AG04450 (cell line): ENCODE measurements at regions not wholly inside any gene's neighbourhood (a gene's known extent, or its start where the extent isn't known, plus 50 kb on each side); places are given as distances from the start of the nearest gene placed in this dataset.

Experiments
- CTCF ChIA-PET: fragments of 300-600, 350-600 bp; formaldehyde crosslinking; extraction: SDS; loops from one replicate; lab custom pipeline; 2022; ENCODE audit warnings: antibody characterized with exemption, inconsistent platforms; lab: Charles Lee
- POLR2A ChIA-PET: fragments of 350-600 bp; formaldehyde crosslinking; extraction: SDS; loops from one replicate; lab custom pipeline; 2021; ENCODE audit warnings: antibody characterized with exemption, inconsistent platforms; lab: Yijun Ruan, JAX
- DNase-seq: peaks from one replicate; pipeline ENCODE4 v3.0.0-alpha.2; 2011; ENCODE audit warnings: low read depth, low spot score
- H3K27ac ChIP-seq: one replicate; pipeline ENCODE4 v1.5.1; 2012; ENCODE audit warnings: low read depth, low read length, control low read depth
- H3K27me3 ChIP-seq: one replicate; pipeline ENCODE4 v1.6.0; 2012; ENCODE audit warnings: low read length; ENCODE audit not compliant: control insufficient read depth, insufficient read depth
- H3K4me3 ChIP-seq: 2 replicates; pipeline ENCODE4 v1.5.1; 2011; ENCODE audit warnings: mild to moderate bottlenecking, low read depth, low read length, control low read depth
- H3K9me3 ChIP-seq: 2 replicates; pipeline ENCODE4 v1.5.1; 2012; ENCODE audit warnings: low read length; ENCODE audit not compliant: control insufficient read depth, insufficient read depth
- TF ChIP-seq, protein P1 (sequence below): IDR thresholded peaks from 2 replicates; pipeline ENCODE4 v1.5.1; 2011; ENCODE audit warnings: low read depth, low read length, control low read depth, inconsistent platforms

DNA sequence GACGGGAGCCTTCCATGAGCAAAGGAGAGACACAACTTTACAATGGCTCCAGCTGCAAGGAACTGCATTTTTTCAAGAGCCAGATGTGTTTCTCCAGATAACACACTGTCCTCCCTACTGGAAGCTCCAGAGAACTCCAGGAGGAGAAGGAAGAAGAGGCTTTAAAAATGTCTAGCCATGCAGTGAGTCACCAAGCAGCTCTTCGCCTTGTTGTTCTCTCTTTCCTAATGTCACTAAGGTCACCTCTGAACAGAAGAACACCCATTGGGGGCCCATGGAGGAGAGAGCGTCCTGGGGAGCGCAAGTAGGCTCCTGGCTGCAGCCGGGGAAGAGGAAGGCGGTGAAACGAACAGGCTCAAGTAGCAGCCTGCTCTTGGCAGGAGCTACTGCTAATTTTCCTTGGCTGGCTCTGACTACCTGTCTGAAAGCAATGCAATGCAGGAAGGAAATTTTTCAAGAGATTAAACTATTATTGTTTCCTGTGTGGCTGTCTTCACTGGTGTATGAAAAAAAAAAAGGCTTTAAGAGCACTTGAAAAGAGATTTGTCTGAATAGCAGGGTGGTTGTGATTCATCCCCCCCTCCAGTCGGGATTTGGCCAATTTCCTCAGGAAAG is 321.9 kb downstream of the SETD4 start:
- ChIA-PET POLR2A (interaction anchor here (0.6 kb wide), 1 partner anchor 15 kb away, joined by 8 read pairs; no protein-coding TSS in a partner anchor), CTCF (no interaction called here)
- Histone ChIP-seq H3K4me3 (no peak overlapping the region), H3K9me3 (no peaks in the 10 kb centered on the region; the same call in none of the 2 replicates), H3K27me3 (no peaks in the 10 kb centered on the region), H3K27ac (no peak overlapping the region)
- DNase-seq: no peak
- TF ChIP-seq, protein P1, sequence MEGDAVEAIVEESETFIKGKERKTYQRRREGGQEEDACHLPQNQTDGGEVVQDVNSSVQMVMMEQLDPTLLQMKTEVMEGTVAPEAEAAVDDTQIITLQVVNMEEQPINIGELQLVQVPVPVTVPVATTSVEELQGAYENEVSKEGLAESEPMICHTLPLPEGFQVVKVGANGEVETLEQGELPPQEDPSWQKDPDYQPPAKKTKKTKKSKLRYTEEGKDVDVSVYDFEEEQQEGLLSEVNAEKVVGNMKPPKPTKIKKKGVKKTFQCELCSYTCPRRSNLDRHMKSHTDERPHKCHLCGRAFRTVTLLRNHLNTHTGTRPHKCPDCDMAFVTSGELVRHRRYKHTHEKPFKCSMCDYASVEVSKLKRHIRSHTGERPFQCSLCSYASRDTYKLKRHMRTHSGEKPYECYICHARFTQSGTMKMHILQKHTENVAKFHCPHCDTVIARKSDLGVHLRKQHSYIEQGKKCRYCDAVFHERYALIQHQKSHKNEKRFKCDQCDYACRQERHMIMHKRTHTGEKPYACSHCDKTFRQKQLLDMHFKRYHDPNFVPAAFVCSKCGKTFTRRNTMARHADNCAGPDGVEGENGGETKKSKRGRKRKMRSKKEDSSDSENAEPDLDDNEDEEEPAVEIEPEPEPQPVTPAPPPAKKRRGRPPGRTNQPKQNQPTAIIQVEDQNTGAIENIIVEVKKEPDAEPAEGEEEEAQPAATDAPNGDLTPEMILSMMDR: no peak

DNA sequence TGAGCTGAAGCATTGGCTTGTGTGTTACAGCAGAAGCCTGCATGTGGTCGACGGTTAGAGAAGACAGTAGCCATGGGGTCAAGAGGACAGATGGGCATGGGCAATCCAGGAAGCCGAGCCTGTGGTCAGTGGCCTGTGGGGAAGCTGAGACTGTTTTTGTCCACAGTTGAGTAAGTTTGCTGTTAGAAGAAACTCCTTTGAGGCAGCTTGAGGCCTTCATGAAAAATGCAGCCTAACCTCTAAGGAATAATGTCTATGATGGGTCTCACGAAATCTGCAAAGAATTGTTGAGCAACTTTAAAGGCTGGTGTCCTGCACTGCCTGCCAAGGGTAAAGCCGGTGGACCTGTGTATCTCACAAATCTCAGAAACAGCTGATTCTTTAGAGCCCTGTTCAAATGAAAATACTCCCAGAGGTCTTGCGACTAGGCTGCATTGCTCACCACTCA is 322.4 kb downstream of the SETD4 start:
- CTCF ChIA-PET: no interaction called here
- POLR2A ChIA-PET: no interaction called here
- Histone ChIP-seq H3K9me3 (no peaks in the 10 kb centered on the region; the same call in none of the 2 replicates), H3K27me3 (no peaks in the 10 kb centered on the region), H3K4me3 (no peak overlapping the region), H3K27ac (no peak overlapping the region)
- DNase-seq: no peak
- TF ChIP-seq, protein P1: no peak

DNA sequence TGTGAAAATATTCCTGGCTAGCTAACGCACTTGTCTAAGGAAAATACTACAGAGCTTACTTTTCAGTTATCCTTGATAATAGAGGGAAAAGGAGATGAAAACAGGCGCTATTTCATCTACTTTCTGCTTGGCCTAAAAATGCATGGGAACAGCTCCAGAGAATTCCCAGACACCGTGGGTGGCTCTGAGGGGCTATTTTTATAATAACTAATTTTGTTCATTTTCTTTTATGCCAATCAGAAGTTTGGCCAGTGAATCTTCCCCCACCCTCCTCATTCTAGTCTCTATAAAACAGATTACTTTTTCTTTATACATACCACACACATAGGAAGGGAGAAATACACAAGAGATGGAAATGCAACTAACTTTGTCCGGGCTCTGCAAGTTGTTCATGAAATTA is 322.9 kb downstream of the SETD4 start:
- ChIA-PET POLR2A (no interaction called here), CTCF (no interaction called here)
- no peak overlapping the region for H3K27ac ChIP-seq
- H3K9me3 ChIP-seq: no peaks in the 10 kb centered on the region; the same call in none of the 2 replicates
- TF ChIP-seq, protein P1: no peak
- H3K27me3 ChIP-seq: peaks cover 3% of the 10 kb centered on the region
- H3K4me3 ChIP-seq: no peak overlapping the region
- no peak for DNase-seq

DNA sequence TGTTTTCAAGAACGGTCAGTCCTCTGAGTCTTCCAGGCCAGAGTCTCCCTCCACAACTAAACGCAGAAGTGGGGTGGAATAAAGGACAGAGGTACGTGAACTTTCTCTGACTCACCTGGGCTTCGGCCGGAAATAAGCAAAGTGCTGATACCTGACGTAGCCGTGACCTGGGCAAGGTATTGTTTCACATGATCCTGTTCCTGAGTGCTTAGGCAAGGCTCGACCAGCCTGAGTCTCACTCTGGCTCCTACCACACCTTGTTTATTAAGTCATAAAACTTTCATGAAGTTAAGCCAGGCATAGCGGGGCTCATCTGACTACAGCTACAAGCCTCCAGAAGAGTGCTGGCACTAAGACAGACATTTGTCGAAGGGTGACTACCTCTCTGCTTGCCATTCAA is 327.5 kb downstream of the SETD4 start:
- Histone ChIP-seq H3K4me3 (no peak overlapping the region), H3K27ac (no peak overlapping the region), H3K27me3 (peaks cover 6% of the 10 kb centered on the region), H3K9me3 (no peaks in the 10 kb centered on the region; the same call in 1 of the 2 replicates)
- ChIA-PET POLR2A (no interaction called here), CTCF (no interaction called here)
- DNase-seq: no peak
- TF ChIP-seq, protein P1: no peak

DNA sequence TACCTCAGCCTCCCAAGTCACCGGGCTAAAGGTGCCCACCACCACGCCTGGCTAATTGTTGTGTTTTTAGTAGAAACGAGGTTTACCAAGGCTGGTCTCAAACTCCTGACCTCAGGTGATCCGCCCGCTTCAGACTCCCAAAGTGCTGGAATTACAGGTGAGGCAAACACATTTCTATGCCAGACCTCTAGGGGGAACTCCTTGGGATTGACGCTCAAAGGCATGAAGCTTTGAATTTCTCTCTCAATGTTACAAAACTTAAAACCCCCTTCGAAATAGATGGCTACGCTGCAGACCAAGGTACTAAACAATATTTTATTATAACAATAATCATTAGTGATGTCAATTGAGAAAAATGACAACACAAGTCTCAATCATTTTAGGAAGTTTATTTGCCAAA is 330.0 kb downstream of the SETD4 start:
- H3K27me3 ChIP-seq: peaks cover 9% of the 10 kb centered on the region
- H3K4me3 ChIP-seq: no peak overlapping the region
- POLR2A ChIA-PET: no interaction called here
- CTCF ChIA-PET: no interaction called here
- DNase-seq: no peak
- no peak overlapping the region for H3K27ac ChIP-seq
- TF ChIP-seq, protein P1: no peak
- H3K9me3 ChIP-seq: no peaks in the 10 kb centered on the region
